ENCODE measurements at regions not wholly inside any gene's neighbourhood (a gene's known extent, or its start where the extent isn't known, plus 50 kb on each side); places are given as distances from the start of the nearest gene placed in this dataset.

GRCh38 chr3:170752571-170753155, 117.3 kb downstream of the RPL22L1 start:
- Histone ChIP-seq H3K4me3 (no peak overlapping the region), H3K27ac (peak overlapping the region; percentile 43 to 80)
- TF ChIP-seq CTCF (IDR thresholded peaks at IDR 0.05), result no peak
- no peak for DNase-seq (ENCODE audit: low spot score)

DNA sequence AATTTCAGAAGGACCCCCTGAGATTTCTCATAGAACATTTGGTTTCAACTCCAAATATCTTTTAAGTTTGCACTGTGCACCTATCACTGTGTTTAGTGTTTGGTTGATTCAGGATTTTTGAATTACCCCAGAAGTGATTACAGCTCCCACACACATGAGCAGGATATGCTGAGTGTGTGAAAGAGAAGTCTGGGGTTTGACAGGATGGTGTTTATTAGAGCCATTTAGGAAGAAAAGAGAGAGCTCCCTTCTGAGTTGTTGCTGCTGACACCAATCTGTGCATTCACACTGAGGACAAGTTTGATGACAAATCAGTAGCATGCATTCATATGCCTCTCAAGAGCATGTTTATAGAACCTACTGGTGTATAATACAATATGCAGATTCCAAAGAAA, 118.1 kb downstream of the RPL22L1 start:
- no peak for TF ChIP-seq CTCF (IDR thresholded peaks at IDR 0.05)
- peak overlapping the region; percentile 43 to 80 for H3K27ac ChIP-seq
- H3K4me3 ChIP-seq, result peak overlapping the region; percentile 31
- no peak for DNase-seq (ENCODE audit: low spot score)

DNA sequence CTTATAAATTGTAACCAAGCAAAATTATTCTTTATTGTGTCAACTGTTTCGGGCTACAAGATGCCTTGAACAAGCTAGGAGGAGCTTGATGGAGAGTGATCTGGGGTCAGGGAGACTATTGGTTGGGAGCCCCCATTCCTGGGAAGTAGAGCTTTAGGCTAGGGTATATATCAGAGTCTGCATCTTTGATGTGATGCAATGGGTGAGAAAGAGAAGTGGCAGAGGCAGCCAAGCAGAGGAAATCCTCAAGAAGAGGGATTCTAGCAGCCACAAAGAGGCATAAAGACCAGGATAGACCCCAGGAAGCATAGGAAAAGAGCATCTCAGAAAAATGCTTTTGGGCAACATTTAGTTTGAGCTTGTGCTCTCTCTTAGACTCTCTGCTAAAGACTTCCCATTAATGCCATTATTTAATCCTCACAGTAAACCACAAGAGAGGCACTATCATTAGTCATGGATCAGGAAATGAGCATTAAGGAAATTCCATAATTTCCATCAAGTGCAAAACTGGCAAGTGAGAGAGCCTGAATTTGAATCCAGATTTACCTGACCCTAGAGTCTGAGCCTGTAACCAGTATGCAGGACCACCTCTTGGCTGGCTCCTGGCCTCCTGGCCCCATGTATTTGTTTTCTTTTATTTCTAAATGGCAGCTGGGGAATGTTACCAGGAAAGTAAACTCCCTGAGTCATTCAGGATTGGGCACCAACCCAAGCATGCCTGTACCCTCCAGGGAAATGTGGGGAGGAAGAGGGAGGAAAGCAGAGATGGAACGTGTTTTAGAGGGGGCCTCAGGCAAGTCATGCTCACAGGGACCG, 118.7 kb downstream of the RPL22L1 start:
- Histone ChIP-seq H3K27ac (peak overlapping the region; percentile 43 to 80), H3K4me3 (peak overlapping the region; percentile 31)
- DNase-seq (ENCODE audit: low spot score), result peak; percentile 86
- TF ChIP-seq CTCF (IDR thresholded peaks at IDR 0.05), result no peak

DNA sequence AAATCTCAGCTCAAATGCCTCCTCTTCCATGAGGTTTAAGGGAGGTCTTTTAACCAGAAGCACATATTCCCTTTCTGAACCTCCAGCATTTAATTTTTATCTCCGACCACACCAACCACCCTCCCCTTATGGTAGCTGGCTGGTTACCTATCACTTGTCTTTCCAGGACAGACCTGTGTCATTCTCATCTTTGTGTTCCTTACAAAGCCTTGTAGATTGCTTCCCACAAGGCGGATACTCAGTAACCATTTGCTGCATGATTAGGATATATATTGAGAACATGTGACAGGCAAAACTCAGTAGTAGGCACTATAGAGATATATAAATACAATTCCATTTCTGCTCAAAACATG, 119.5 kb downstream of the RPL22L1 start:
- Histone ChIP-seq H3K27ac (peak overlapping the region in 1 of 2 donors; percentile 80), H3K4me3 (no peak overlapping the region)
- TF ChIP-seq CTCF (IDR thresholded peaks at IDR 0.05), result no peak
- DNase-seq (ENCODE audit: low spot score), result no peak

DNA sequence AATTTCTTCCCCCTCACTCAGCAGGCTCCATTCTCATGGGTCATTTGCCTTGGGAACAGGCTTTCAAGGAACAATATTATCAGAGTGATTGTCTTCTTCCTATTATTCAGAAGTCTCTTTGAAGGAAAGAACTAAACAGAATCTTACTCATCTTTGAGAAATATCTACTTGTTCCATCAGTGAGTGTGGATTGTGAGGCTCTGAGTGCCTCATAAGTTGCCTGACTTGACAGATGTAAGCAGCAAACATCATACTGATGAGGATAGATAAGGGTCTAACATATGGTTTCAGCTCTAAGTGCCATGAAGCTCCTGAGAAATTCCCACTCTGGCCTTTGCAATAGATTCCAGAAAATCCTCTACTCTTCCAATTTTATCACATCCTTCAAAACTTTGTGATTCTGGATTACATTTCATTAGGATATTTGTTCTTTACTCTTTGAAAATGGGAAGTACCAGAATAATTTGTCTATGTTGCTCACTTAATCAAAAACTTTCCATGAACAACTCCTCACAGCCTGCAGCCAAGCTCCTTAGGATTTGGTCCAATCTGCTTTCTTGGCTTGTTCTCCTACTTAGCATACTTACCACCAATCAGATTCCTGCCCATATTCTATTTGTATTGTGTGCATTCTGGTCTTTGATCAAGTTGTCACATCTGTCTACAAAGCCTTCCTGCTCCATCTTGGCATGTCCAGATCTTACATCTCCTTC, 120.1 kb downstream of the RPL22L1 start:
- TF ChIP-seq CTCF (IDR thresholded peaks at IDR 0.05), result no peak
- Histone ChIP-seq H3K27ac (peak overlapping the region in 1 of 2 donors; percentile 80), H3K4me3 (no peak overlapping the region)
- no peak for DNase-seq (ENCODE audit: low spot score)

- DNase-seq (ENCODE audit: low spot score), result no peak
- H3K27ac ChIP-seq, result no peak overlapping the region
- no peak overlapping the region for H3K4me3 ChIP-seq
- no peak for TF ChIP-seq CTCF (IDR thresholded peaks at IDR 0.05)
Observed at GRCh38 chr3:170749185-170749584, 120.8 kb downstream of the RPL22L1 start.

Data from coronary artery (tissue), 2 donors.